ENCODE measurements at regions not wholly inside any gene's neighbourhood (a gene's known extent, or its start where the extent isn't known, plus 50 kb on each side); places are given as distances from the start of the nearest gene placed in this dataset.

DNA sequence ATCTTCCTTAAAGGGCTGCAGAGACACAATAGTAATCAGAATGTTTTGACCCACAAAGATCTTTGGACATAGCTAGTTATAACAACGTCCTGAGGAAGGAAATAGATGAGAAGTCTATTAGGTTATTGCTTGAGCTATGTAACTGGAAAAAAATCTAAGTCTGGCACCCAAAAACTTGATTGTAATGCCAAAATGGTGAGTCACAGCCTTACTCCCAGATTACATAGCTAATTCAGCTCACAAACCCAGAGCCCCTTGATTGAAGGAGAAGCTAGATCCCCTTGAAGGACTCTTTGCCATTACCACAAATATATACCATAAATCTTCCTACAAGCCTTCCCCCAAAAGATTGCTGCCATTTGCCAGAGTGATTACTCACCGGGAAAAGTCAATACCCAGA is 341.8 kb upstream of the KIF2A start:
- intact Hi-C loops (cut with DNase I): no loop called here
- ATAC-seq: no peak
- H3K36me3 ChIP-seq: no peaks in the 10 kb centered on the region
- no peak overlapping the region for H3K4me3 ChIP-seq
- H3K4me1 ChIP-seq: no peaks in the 10 kb centered on the region
- no peak for DNase-seq
- peaks cover 0 to 8% (median 0%) of the 10 kb centered on the region in 7 donors for H3K27me3 ChIP-seq
- TF ChIP-seq, protein P1, sequence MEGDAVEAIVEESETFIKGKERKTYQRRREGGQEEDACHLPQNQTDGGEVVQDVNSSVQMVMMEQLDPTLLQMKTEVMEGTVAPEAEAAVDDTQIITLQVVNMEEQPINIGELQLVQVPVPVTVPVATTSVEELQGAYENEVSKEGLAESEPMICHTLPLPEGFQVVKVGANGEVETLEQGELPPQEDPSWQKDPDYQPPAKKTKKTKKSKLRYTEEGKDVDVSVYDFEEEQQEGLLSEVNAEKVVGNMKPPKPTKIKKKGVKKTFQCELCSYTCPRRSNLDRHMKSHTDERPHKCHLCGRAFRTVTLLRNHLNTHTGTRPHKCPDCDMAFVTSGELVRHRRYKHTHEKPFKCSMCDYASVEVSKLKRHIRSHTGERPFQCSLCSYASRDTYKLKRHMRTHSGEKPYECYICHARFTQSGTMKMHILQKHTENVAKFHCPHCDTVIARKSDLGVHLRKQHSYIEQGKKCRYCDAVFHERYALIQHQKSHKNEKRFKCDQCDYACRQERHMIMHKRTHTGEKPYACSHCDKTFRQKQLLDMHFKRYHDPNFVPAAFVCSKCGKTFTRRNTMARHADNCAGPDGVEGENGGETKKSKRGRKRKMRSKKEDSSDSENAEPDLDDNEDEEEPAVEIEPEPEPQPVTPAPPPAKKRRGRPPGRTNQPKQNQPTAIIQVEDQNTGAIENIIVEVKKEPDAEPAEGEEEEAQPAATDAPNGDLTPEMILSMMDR (IDR thresholded peaks at IDR 0.05): no peak
- no peaks in the 10 kb centered on the region for H3K9me3 ChIP-seq
- H3K27ac ChIP-seq: no peak overlapping the region
- WGBS, 2 donors: 63 to 67% methylated on average over 2 of the region's 2 CpGs

DNA sequence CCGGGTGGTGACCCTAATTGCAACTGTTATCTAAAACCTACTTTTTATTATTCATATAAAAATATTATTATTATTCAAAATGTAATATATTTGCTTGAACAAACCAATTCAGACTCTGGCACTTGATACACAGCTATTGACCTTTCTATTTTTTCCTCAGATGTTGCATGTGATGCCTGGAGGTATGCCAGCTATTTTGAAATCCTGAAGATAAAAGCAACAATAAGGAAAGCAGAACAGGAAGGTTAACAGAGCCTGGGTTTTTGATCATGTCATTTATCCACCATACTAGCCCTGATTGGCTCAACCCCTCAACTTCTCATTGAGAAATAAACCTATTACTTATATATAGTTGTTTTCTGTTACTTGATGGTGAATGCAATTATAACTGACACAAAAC is 340.9 kb upstream of the KIF2A start:
- 94 to 97% methylated on average over 1 of the region's 1 CpG for WGBS, 2 donors
- intact Hi-C loops (cut with DNase I): no loop called here
- H3K4me1 ChIP-seq: no peaks in the 10 kb centered on the region
- H3K36me3 ChIP-seq: no peaks in the 10 kb centered on the region
- peaks cover 0 to 12% (median 0%) of the 10 kb centered on the region in 7 donors for H3K27me3 ChIP-seq
- no peak for DNase-seq
- no peak for ATAC-seq
- no peak overlapping the region for H3K27ac ChIP-seq
- no peaks in the 10 kb centered on the region for H3K9me3 ChIP-seq
- TF ChIP-seq, protein P1 (IDR thresholded peaks at IDR 0.05): no peak
- no peak overlapping the region for H3K4me3 ChIP-seq

GRCh38 chr5:61965490-61965889 is 340.5 kb upstream of the KIF2A start:
- no peak for ATAC-seq
- no peak for DNase-seq
- H3K27me3 ChIP-seq: peaks cover 0 to 14% (median 0%) of the 10 kb centered on the region in 7 donors
- H3K4me3 ChIP-seq: no peak overlapping the region
- H3K36me3 ChIP-seq: no peaks in the 10 kb centered on the region
- H3K4me1 ChIP-seq: no peaks in the 10 kb centered on the region
- H3K27ac ChIP-seq: no peak overlapping the region
- no peaks in the 10 kb centered on the region for H3K9me3 ChIP-seq
- intact Hi-C loops (cut with DNase I): no loop called here
- 71% methylated on average over 5 of the region's 5 CpGs for WGBS, 2 donors
- TF ChIP-seq, protein P1 (IDR thresholded peaks at IDR 0.05): no peak

GRCh38 chr5:61966296-61966955 is 339.6 kb upstream of the KIF2A start:
- H3K27me3 ChIP-seq: peaks cover 0 to 21% (median 0%) of the 10 kb centered on the region in 7 donors
- no peak overlapping the region for H3K27ac ChIP-seq
- ATAC-seq (no peak), DNase-seq (no peak)
- no peaks in the 10 kb centered on the region for H3K36me3 ChIP-seq
- H3K4me3 ChIP-seq: no peak overlapping the region
- H3K9me3 ChIP-seq: no peaks in the 10 kb centered on the region
- H3K4me1 ChIP-seq: no peaks in the 10 kb centered on the region
- TF ChIP-seq, protein P1 (IDR thresholded peaks at IDR 0.05): no peak
- WGBS, 2 donors: 35 to 47% methylated on average over 1 of the region's 1 CpG
- intact Hi-C loops (cut with DNase I): no loop called here
